CD4-positive, alpha-beta T cell treated with Interleukin-6 at 100 ng/mL for 8 hours (primary cell): ENCODE measurements at regions not wholly inside any gene's neighbourhood (a gene's known extent, or its start where the extent isn't known, plus 50 kb on each side); places are given as distances from the start of the nearest gene placed in this dataset.
"Not testable (repeated sequence)": the region's sequence is repeated elsewhere in the genome, so short reads cannot be mapped to it uniquely, and the experiment has no call there.

Experiments used
- DNase-seq: peaks from one replicate; pipeline ENCODE4 v3.0.0-alpha.2; 2020; ENCODE audit warnings: mixed read lengths, low spot score

GRCh38 chr3:69484507-69485393 is 98.9 kb upstream of the FRMD4B start:
- no peak for DNase-seq

DNA sequence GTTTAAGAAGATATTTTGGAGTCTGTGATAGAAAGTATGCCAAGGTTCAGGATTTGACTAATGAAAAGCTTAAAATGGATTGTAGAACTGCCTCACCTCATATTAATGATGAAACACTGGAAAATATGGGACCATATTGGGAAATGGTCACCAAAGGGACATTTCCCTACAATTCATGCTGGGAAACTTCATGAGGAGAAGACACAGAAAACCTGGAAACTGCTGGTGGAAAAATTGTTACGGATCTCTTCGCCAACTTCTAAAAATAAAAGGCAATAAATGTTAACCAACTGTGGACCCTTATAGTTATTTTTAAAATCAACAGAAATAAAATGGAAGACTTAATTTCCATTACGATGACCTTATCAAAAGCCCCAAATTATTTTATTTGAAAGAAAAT is 97.6 kb upstream of the FRMD4B start:
- no peak for DNase-seq

DNA sequence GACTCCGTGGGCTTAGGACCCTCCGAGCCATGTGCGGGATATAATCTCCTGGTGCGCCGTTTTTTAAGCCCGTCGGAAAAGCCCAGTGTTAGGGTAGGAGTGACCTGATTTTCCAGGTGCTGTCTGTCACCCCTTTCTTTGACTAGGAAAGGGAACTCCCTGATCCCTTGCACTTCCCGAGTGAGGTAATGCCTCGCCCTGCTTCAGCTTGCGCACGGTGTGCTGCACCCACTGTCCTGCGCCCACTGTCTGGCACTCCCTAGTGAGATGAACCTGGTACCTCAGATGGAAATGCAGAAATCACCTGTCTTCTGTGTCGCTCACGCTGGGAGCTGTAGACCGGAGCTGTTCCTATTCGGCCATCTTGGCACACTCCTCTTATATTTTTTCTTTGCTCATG is 95.1 kb upstream of the FRMD4B start:
- DNase-seq = not testable (repeated sequence)

DNA sequence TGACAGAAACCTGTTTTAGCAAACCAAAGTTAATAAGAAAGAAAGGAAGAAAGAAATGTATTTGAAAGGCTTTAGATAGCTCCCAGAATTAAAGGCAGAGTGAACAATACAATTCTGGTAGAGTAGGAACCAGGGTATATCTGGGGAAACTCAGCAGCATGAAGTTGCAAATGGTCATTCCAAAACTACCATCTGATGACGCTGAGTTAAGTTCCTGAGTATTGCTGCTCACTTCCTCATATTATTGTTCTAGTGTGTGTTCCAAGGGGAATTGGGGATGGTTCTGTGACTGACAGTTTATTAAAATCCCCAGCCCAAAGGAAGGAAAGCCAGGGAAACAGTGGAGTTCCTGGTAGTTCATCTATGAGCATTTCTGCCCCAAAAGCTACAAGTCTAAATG is 88.3 kb upstream of the FRMD4B start:
- no peak for DNase-seq

GRCh38 chr3:69472093-69472492 is 86.2 kb upstream of the FRMD4B start:
- no peak for DNase-seq

- no peak for DNase-seq
Measured at GRCh38 chr3:69463531-69463930, 77.6 kb upstream of the FRMD4B start.

GRCh38 chr3:69462826-69463100 is 76.9 kb upstream of the FRMD4B start:
- no peak for DNase-seq

DNA sequence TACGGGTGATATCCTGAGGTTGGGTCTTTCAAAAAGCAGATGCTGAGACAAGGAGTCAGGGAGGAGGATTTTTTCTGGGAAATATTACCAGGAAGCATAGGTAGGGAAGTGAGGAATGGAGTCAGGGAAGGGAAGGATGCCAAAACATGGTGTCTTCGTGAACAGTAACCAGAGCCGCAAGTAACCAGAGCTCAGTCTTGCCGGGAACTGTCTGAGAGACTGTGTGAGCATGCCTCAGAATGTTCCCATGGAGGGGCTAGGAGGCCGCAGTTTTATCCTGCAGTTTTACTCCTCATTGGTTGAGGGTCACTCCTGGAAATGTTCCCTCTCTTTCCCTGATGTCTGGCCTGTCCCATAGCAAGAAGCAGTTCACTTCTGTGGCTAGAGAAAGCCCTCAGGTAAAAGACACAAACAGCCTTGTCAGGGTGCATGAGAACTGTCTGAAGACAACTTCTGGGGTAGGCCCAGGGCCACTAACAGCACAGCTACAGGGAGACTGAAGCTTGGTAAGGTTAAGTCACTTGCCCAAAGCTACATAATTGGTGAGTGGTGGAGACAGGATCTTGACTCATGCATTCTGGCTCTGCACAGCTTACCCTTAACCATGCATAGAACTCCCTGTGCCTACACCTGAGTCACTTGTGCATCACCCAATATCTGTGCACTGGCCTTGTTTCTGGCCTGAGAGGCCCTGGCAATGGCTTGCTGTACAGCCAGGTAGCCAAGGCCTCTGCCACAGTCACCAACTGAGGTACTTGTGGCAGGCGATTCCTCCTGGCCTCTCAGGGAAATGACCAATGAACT is 76.3 kb upstream of the FRMD4B start:
- no peak for DNase-seq

DNA sequence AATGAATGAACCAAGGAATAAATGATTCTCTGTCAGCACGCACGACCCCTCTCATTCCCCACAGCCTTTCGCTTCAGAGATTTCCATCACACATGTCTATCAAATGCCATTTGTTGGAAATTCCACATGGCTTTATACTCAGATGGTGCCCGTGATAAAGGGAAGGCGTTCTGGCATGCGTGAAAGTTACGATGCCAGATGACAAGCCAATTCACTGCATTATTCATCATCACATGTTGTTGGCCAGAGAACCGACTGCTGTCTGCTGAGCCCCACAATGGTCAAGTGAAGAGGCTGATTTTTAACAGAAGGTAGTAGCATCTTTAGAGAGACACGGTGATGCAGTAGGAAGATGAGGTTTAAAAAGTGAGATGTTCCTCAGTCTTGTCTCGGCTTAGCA is 74.1 kb upstream of the FRMD4B start:
- no peak for DNase-seq

DNA sequence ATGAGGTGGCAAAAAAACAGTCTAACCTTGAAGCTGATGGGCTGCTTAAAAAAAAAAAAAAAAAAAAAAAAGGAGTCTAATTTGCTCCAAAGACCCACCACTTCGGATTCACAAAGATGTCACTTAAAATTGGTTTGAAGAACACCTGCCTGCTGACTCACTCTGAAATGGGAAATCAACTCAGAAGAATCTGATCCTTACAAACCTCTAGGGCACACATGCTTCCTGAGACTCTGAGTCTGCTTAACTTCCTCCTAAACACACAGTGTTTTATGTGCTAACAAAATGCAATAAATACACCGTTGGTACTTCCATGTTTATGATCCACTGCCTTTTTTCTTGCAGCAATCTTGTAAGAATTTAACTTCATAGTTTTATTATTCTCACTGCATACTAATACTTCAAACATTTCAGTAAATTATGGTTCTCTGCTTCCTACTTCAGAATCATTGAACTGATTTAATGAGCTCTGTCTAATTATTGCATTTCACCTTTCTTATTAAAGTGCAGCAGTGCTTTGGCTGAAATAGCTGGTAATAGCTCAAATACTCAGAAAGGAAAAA is 73.0 kb upstream of the FRMD4B start:
- no peak for DNase-seq

GRCh38 chr3:69456631-69457030 is 70.7 kb upstream of the FRMD4B start:
- DNase-seq = no peak

- DNase-seq = no peak
Measured at GRCh38 chr3:69454204-69454787, 68.4 kb upstream of the FRMD4B start.

DNA sequence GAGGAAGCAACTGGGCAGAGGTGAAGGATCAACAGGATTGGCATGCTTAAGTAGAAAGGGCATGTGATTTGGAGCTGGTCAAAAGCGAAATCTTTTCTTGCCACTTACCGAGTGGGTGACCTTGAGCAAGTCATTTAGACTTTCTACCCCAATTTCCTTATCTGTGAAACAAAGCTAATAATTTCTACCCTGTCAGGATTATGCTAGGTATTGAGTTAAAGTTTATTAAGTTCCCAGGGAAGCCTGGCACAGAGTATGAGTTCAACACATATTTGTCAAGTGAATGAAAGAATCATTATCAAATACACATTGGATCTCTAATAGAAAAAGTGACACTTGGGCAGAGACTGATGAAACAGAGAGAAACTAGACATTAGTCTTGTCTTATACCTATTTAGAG is 66.4 kb upstream of the FRMD4B start:
- DNase-seq = no peak

DNA sequence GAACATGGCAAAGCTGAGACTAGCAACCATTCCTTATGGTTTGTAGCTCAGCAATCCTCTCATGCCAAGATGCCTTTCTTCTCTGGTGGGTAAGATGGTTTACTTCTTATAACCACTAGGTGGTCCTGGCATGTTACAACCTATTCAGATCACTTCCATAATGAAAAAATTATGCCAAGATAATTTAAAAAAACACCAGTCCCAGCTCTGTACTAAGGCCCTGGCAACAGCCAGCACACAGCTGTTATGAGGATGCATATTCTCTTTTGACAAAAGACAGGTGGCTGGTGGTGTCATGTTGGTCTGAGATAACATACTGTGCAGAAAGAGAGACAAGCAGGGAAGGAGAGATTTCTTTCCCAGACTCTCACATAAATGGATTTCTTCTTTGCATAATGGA is 65.7 kb upstream of the FRMD4B start:
- no peak for DNase-seq

GRCh38 chr3:69448877-69449276 is 63.0 kb upstream of the FRMD4B start:
- no peak for DNase-seq

DNA sequence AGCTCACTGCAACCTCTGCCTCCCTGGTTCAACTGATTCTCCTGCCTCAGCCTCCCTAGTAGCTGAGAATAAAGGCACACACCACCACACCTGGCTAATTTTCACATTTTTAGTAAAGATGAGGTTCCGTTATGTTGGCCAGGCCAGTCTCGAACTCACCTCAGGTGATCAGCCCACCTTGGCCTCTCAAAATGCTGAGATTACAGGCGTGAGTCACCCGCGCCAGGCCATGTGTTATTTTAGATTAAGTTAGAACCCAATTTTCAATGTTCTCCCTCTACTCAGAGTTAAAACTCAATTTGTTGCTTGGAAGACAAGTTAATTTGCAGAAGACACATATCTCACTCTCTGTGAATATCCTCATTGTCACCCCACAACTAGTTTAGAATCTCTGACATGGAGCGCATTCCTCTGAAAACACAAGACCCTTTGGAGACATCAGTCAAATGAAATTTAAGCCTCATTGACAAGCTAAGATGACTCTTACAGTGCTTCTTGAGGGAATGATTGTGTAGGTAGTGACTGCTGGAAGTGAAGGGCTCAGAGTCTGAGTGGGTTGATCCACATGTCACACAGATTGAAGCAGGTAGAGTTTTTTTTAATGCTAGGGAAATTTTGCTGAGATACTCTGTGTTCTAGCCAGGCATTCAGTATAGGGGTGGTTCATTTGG is 60.6 kb upstream of the FRMD4B start:
- DNase-seq = no peak

DNA sequence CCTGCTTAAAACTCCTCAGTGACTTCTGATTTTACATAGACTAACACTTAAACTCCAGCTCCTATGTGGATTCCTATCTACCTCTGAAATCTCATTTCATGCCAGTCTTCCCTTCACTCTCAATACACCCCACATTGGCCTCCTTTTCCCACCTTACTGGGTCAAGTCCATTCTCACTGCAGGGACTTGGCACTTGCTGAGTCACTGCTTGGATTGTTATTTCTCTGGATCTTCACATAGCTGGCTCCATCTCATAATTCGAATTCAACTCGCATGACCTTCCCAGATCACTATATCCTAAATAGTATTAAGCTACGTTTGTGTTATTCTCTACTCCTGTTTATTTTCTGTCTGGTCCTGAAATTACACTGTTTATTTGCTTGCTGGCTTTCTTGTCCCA is 59.6 kb upstream of the FRMD4B start:
- no peak for DNase-seq

DNA sequence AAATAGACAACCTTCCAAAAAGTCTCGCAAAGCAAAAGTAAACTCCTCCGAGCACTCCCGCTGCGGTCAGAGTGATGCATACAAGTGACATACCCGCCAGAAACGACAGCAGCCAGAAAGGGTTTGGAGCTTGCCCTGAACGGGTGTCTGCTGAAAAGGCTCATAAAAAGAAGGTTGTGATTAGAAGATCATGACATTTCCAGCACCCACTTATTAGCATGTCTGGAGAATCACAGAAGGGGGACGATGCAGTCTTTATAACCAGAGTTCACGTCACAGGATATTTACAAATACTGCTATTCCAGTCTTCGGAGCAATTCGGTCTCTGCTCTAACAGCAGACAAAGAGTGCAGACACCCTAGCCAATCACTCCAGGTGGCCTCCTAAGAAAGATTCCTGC is 59.1 kb upstream of the FRMD4B start:
- no peak for DNase-seq

DNA sequence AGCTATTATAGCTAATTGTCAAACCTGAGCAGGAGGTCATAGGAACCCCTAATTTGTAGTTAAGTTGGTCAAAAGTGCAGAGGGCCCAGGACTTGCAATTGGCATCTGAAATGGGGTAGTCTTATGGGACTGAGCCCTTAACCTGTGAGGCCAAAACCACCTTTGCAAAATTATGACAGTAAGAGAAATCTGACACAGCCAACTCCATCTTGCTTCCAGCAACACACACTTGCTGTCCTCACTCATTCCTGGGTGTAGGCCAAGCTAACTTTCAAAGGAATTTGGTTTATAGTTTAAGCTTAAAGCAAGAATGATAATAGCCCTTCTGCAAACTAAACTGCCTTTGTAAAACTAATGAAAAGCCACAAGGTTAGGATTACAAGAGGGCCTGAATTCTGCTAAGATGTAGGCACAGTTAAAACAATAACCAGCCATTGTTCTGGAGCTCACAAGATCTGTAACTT is 57.6 kb upstream of the FRMD4B start:
- DNase-seq = no peak

DNA sequence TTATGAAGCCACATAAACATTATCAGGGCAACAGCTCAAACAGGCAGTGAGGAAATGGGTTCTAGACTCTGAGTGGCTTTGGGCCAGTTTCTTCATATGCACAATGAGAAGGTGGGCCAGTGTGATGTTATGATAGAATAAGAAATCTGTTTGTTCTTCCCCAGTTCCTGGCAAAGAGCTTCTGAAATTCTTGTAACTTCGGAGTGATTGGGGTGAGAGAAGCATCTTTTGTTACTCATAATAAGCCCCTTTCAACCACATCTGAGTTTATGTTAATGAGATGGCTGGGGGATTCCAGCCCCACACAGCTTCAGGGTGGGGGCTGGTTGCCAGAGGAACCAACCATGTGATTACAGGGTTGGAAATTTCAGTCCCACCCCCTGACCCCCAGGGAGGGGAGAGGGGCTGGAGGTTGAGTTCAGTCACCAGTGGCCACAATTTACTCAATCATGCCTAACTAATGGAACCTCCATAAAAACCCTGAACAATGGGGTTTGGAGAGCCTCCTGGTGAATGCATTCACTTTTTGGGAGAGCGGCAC is 57.0 kb upstream of the FRMD4B start:
- no peak for DNase-seq

- no peak for DNase-seq
Measured at GRCh38 chr3:69441732-69442131, 55.8 kb upstream of the FRMD4B start.

DNA sequence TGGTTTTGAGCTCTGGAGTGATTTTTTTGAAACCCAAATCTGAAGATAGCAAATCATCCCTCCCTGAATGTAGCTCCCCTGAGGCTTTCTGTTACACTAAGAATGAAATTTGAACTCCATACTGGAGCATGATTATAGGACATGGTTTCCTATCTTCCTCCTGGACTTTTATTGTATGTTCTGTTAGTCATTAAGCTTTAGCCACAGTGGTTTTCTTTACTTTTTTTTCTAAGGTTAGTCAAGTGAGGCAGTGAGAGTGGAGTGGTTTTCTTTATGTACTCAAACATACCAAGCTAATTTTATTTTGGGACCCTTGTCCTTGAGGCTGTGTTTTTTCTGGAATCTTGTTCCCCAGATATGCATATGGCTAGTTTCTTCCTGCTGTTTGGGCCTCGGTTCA is 55.2 kb upstream of the FRMD4B start:
- no peak for DNase-seq
